ENCODE measurements at regions not wholly inside any gene's neighbourhood (a gene's known extent, or its start where the extent isn't known, plus 50 kb on each side); places are given as distances from the start of the nearest gene placed in this dataset.

DNA sequence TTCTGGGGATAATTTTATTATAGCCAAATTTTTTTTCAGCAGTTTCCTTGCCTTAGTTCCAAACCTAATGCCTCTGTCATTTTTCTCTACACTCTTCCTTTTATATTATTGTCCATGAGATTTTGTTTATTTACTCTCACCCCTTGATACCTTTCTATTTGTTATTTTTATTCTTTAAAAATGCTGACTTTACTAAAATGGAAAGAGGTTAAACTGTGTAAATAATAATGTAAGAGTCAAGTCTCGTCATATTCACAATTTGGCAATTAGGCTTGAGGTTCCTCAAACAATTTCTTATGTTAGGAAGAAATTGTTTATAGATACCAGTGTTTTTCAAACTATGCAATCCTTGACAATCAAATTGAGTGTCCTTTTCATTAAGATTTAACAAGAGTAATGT lies 428.6 kb upstream of the CDH9 start:
- no peak overlapping the region for H3K56ac ChIP-seq (ENCODE audit: insufficient read length, low read depth, low read length)
- H3K4me1 ChIP-seq (ENCODE audit: insufficient read depth, low read length) = no peaks in the 10 kb centered on the region
- H4K91ac ChIP-seq (ENCODE audit: insufficient read length, low read depth, low read length) = no peak overlapping the region
- H3K23me2 ChIP-seq (ENCODE audit: insufficient read length, low read depth, low read length, poor library complexity, severe bottlenecking) = no peaks in the 10 kb centered on the region
- DNase-seq = no peak
- no peak overlapping the region for H2BK120ac ChIP-seq (ENCODE audit: low read depth, low read length, poor library complexity, severe bottlenecking)
- no peak overlapping the region for H3K27ac ChIP-seq (ENCODE audit: insufficient read length, low read depth, low read length)
- no peak overlapping the region for H2BK12ac ChIP-seq (ENCODE audit: insufficient read length, low read depth, low read length)
- H3K79me2 ChIP-seq (ENCODE audit: insufficient read depth, low read length) = no peaks in the 10 kb centered on the region
- TF ChIP-seq, protein P1, sequence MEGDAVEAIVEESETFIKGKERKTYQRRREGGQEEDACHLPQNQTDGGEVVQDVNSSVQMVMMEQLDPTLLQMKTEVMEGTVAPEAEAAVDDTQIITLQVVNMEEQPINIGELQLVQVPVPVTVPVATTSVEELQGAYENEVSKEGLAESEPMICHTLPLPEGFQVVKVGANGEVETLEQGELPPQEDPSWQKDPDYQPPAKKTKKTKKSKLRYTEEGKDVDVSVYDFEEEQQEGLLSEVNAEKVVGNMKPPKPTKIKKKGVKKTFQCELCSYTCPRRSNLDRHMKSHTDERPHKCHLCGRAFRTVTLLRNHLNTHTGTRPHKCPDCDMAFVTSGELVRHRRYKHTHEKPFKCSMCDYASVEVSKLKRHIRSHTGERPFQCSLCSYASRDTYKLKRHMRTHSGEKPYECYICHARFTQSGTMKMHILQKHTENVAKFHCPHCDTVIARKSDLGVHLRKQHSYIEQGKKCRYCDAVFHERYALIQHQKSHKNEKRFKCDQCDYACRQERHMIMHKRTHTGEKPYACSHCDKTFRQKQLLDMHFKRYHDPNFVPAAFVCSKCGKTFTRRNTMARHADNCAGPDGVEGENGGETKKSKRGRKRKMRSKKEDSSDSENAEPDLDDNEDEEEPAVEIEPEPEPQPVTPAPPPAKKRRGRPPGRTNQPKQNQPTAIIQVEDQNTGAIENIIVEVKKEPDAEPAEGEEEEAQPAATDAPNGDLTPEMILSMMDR (conservative IDR thresholded peaks at IDR 0.05) = no peak
- no peak overlapping the region for H3K4me3 Mint-ChIP-seq
- no peak overlapping the region for H2BK5ac ChIP-seq (ENCODE audit: insufficient read length, low read length)
- no peak overlapping the region for H3K18ac ChIP-seq (ENCODE audit: insufficient read length, low read depth, low read length)
- H3K23ac ChIP-seq (ENCODE audit: insufficient read length, low read depth, low read length) = no peak overlapping the region
- H3K79me1 ChIP-seq (ENCODE audit: insufficient read depth, low read depth, low read length, poor library complexity, severe bottlenecking) = no peaks in the 10 kb centered on the region
- no peak overlapping the region; a peak in 1 of 7 replicates for H3K27ac Mint-ChIP-seq
- H4K20me1 ChIP-seq (ENCODE audit: control insufficient read depth, insufficient read depth, insufficient read length) = no peaks in the 10 kb centered on the region
- no peaks in the 10 kb centered on the region; the same call in 1 of the 2 replicates for H3K27me3 Mint-ChIP-seq (ENCODE audit: low read depth)
- peaks cover 0 to 3% of the 10 kb centered on the region in 2 experiments; a peak in 2 of 5 replicates for H3K9me3 Mint-ChIP-seq
- no peak overlapping the region for H3K4me2 ChIP-seq (ENCODE audit: insufficient read depth, insufficient read length, low read length)
- peaks cover 6 to 9% of the 10 kb centered on the region in 2 experiments for H3K4me1 Mint-ChIP-seq
- H2AK5ac ChIP-seq (ENCODE audit: insufficient read length, low read length) = no peak overlapping the region
- no peaks in the 10 kb centered on the region for H3K9me3 ChIP-seq (ENCODE audit: control insufficient read depth, low read depth, low read length)
- no peak overlapping the region for H3K9ac ChIP-seq (ENCODE audit: extremely low read depth, insufficient read length, low read length)
- no peak overlapping the region for H4K8ac ChIP-seq (replicated peaks; ENCODE audit: insufficient read length, low read depth, low read length)
- H3K36me3 Mint-ChIP-seq (ENCODE audit: insufficient read depth in 1 of 3, low read depth in 3 of 3) = peaks cover 0 to 11% (median 3%) of the 10 kb centered on the region in 3 experiments; a peak in 3 of 7 replicates
- H2BK15ac ChIP-seq (ENCODE audit: low read depth, low read length) = no peak overlapping the region
- no peaks in the 10 kb centered on the region for H3K27me3 ChIP-seq (ENCODE audit: insufficient read depth, low read length)
- no peak overlapping the region for H3T11ph ChIP-seq (ENCODE audit: low read length)
- H2AFZ ChIP-seq (ENCODE audit: low read length) = no peak overlapping the region
- H4K5ac ChIP-seq (ENCODE audit: insufficient read length, low read depth, low read length) = no peak overlapping the region
- no peak overlapping the region for H2BK20ac ChIP-seq (ENCODE audit: low read depth, low read length, poor library complexity, severe bottlenecking)
- H3K14ac ChIP-seq (ENCODE audit: insufficient read depth, low read length) = no peak overlapping the region
- H3K4ac ChIP-seq (ENCODE audit: low read depth, low read length) = no peak overlapping the region
- no CpG with 5 or more reads among the region's 1 CpG for WGBS (ENCODE audit: extremely low coverage, insufficient read length, low lambda C conversion rate)

Data from H9 (cell line).